Astrocyte (in vitro differentiated cells and primary cell): ENCODE measurements at regions not wholly inside any gene's neighbourhood (a gene's known extent, or its start where the extent isn't known, plus 50 kb on each side); places are given as distances from the start of the nearest gene placed in this dataset.

Source experiments
- EZH2 ChIP-seq: IDR thresholded peaks from 2 replicates; pipeline ENCODE4 v1.6.1; 2012; ENCODE audit warnings: mild to moderate bottlenecking, low read length, inconsistent platforms; ENCODE audit not compliant: insufficient read depth
- TF ChIP-seq, protein P1 (sequence below): IDR thresholded peaks from 2 replicates; pipeline ENCODE4 v1.5.1; 2011; ENCODE audit warnings: low read depth, mild to moderate bottlenecking, inconsistent platforms, low read length, moderate library complexity; ENCODE audit not compliant: insufficient read depth

DNA sequence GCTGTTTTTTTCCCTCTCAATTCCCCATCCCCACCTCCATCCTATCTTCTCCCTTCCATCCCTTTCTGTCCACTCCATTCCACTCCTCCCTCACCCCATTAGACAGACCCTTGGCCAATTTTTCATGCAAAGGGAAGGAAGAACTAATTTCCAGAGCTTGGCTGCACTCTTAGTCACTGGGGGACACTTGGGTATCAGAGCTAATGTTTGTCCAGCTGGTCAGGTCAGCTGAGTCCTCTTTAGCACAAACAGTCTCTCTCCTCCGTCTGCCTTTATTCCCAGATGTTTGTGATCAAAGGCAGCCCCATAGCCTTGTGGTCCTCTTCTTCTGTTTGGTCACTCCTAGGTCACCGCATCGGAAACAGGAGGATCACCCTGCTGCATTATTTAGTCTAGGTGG lies 148.5 kb downstream of the NMUR2 start:
- TF ChIP-seq, protein P1, sequence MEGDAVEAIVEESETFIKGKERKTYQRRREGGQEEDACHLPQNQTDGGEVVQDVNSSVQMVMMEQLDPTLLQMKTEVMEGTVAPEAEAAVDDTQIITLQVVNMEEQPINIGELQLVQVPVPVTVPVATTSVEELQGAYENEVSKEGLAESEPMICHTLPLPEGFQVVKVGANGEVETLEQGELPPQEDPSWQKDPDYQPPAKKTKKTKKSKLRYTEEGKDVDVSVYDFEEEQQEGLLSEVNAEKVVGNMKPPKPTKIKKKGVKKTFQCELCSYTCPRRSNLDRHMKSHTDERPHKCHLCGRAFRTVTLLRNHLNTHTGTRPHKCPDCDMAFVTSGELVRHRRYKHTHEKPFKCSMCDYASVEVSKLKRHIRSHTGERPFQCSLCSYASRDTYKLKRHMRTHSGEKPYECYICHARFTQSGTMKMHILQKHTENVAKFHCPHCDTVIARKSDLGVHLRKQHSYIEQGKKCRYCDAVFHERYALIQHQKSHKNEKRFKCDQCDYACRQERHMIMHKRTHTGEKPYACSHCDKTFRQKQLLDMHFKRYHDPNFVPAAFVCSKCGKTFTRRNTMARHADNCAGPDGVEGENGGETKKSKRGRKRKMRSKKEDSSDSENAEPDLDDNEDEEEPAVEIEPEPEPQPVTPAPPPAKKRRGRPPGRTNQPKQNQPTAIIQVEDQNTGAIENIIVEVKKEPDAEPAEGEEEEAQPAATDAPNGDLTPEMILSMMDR: no peak
- TF ChIP-seq EZH2: no peak
